LNCAP (cell line): ENCODE measurements at regions not wholly inside any gene's neighbourhood (a gene's known extent, or its start where the extent isn't known, plus 50 kb on each side); places are given as distances from the start of the nearest gene placed in this dataset.

ENCODE experiments used
- TF ChIP-seq, protein P1 (sequence below): fragments of 450-650 bp; IDR thresholded peaks from 2 replicates; pipeline ENCODE4 v1.5.1; 2017; ENCODE audit warnings: mild to moderate bottlenecking

DNA sequence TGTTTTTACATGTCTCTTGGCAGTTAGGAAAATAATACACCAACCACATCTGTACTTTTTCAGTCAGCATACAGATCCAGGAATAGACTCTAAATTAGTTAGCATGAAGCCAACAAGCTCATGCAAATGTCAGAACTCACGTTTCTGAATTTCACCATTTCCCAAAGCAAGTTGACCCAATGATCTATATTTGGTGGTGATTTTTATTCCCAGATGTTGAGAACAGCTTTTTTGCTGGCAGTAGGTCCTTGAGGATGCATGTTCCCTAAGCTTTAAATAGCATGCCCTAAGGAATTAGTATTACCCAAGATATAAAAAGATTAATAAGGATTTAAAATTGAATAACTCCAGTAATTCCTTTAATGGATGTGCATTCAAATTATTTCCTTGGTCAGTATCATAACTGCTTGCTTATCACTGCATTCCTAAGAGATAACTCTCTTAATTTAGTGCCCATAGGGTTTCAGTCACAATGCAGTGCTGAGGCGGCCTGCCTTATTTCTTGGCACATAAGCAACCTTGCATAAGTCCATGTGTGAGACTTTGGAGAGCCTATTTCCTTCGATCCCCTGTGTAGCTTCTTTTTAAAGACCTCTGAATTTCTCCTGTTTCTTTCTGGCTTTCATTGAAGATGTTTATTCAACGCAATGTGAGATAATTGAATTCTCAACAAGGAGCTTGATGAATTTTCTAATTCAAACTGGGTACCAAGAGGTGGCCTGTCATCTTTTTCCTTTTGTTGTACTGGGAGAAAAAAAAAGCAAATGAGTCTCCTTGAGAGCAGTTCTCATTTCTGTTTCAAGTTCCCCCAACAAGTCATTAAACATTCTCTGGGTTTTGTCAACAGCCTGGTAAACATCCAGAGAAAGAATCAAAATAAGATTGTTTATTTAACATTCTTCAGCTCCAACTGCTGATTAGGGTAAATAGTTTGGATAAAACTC is 135.3 kb upstream of the MEOX2 start:
- TF ChIP-seq, protein P1, sequence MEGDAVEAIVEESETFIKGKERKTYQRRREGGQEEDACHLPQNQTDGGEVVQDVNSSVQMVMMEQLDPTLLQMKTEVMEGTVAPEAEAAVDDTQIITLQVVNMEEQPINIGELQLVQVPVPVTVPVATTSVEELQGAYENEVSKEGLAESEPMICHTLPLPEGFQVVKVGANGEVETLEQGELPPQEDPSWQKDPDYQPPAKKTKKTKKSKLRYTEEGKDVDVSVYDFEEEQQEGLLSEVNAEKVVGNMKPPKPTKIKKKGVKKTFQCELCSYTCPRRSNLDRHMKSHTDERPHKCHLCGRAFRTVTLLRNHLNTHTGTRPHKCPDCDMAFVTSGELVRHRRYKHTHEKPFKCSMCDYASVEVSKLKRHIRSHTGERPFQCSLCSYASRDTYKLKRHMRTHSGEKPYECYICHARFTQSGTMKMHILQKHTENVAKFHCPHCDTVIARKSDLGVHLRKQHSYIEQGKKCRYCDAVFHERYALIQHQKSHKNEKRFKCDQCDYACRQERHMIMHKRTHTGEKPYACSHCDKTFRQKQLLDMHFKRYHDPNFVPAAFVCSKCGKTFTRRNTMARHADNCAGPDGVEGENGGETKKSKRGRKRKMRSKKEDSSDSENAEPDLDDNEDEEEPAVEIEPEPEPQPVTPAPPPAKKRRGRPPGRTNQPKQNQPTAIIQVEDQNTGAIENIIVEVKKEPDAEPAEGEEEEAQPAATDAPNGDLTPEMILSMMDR: no peak

DNA sequence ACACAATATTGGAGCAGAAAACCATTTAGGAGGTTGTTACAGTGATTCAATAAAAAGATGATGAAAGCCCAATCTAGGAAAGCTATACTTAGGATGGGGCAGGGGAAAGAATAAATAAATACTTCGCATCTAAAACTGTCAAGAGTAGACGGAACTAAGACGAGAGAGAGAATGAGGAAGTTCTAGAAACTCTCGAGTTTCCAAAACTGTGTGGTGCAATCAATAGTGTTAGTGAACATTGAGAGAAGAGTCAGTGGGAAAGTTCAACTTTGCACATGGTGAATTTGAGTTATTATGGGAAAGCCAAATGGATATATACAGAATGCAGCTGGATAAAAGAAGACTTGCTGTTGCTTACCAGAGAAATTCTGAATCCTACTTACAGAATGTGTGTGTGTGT is 133.8 kb upstream of the MEOX2 start:
- TF ChIP-seq, protein P1: no peak

DNA sequence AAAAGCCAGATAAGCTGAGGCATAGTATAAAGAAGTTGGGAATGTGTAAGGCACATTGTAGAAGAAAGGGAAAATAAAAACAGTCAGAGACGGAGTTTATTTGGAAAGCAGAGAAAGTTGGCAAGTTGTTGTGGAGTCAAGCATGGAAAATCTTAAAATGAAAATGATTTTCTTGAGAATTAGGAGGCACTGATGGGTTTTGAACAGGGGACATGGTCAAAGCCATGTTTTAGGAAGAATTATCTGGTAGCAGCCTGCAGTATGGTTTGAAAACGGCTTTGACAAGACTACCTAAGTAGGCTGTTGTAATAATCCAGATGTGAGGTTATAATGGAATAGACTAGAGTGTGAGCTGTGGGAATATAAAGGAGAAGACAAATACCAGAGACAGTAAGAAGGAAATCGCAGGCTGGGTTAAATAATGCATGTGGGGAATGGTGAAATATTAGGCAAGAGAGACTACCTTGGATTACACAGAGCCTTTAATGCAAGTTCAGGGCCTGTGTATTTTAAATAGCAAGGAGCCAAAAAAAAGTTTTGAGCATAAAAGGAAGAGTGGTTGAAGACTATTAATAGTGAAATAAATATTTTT is 130.4 kb upstream of the MEOX2 start:
- TF ChIP-seq, protein P1: no peak

DNA sequence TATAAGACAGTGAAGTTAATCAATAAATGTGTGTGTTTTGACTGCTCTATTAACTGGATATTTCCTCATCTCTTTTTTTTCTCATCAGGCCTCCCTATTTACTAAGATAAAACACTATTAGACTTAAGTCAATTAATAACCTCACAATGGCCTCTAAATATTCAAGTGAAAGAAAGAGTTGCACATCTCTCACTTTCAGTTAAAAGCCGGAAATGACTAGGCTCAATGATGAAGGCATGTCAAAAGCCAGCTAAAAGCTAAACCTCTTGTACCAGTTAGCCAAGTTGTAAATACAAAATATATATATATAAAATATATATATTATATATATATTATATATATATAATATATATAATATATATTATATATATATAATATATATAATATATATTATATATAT is 127.0 kb upstream of the MEOX2 start:
- TF ChIP-seq, protein P1: no peak

DNA sequence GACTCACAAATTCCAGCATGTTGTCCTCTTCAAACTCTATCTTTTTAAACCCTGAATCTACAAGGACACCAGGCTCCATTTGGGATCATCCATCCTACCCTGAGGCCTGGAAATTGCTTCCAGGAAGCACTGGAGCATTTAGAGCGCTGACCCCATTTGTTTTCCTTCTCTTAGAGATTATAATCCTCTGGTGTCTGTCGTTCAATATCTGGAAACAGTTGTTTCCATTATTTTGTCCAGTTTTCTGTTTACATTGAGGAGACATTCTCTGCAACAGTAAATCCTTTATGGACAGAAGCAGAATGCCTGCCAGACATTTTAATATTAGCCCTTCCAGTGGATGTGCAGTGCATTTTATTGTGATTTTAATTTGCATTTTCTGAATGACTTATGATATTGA is 119.4 kb upstream of the MEOX2 start:
- TF ChIP-seq, protein P1: no peak

DNA sequence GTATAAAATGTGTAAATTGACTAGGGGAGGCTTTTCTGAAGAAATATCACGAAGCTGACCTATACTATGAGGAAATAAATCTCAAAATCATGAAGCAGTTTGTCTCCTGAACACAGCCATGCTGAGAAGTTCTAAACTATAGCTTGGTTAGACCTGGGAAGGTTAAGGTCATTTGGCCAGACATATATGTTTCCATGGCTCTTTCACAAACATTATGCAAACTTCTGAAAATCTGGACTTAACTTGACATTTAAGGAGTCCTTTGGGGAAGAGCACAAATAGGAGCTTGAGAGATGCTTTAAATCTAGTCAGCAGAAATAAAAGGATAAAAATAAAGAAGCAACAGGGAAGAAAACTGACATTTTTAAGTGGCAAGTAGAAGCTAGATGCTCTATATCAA is 115.9 kb upstream of the MEOX2 start:
- TF ChIP-seq, protein P1: no peak

DNA sequence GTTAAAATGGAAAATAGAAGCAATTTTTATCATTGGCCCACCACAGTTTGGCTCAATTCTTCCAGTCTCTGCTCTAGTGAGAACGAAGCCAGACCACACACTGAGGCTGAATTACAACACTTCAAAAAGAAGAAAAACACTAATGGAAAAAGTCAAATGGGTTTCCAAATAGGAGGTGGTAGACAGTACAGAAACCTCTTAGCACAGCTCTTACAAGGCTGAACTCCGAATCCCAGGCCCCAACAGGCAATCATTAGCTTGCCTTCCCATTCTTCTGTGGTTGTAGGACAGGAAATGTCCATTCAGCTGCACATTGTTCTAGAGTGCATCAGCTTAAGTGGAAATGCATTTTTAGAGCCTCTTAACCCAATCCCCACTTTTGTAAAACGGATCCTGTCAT is 115.1 kb upstream of the MEOX2 start:
- TF ChIP-seq, protein P1: no peak
